T follicular helper cell (primary cell): ENCODE measurements at regions not wholly inside any gene's neighbourhood (a gene's known extent, or its start where the extent isn't known, plus 50 kb on each side); places are given as distances from the start of the nearest gene placed in this dataset.

ENCODE experiments used
- DNase-seq: peaks from one replicate; pipeline ENCODE4 v3.0.0-alpha.2; 2020; ENCODE audit warnings: low read depth

DNA sequence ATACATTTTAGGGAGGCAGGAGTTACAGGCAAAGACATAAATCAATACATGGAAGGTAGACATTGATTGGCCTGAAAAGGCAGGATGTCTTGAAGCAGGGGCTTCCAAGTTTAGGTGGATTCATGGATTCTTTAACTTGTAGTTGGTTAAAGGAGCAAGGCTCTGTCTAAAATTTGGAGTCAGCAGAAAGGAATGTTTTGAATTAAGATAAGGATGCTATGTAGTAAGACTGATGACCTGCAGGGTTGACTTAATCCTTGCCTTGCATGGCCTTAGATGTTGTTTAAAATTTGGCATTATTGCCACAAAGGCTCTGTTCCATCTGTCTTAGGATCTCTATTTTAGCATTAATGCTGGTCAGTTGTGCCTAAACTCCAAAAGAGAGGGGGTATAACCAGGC lies 171.3 kb downstream of the C5orf15 start:
- no peak for DNase-seq

GRCh38 chr5:133796186-133796585 lies 172.2 kb downstream of the C5orf15 start:
- no peak for DNase-seq

- no peak for DNase-seq
Measured at GRCh38 chr5:133794771-133795415, 173.5 kb downstream of the C5orf15 start.

GRCh38 chr5:133793756-133794465 lies 174.5 kb downstream of the C5orf15 start:
- DNase-seq, result no peak

DNA sequence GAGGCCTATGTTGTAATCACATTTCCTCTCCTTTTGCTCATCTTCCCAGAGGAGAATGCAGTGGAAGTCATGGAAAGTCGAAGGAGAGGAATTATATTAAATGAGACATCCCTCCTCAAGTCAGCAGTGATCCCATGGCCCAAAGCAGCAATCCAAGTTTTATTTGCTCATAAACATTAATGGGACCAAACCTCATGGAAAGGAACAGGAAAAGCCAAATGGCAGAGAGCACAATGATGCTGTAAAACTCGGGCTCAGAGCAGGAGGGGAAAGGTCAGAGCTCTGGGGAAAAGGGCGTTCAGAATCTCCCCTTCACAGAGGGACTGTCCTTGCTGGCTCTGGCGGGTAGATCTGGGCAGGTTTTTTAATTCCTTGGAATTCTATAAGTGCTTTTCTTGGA lies 175.8 kb downstream of the C5orf15 start:
- DNase-seq, result no peak

GRCh38 chr5:133792024-133792423 lies 176.4 kb downstream of the C5orf15 start:
- DNase-seq, result no peak

DNA sequence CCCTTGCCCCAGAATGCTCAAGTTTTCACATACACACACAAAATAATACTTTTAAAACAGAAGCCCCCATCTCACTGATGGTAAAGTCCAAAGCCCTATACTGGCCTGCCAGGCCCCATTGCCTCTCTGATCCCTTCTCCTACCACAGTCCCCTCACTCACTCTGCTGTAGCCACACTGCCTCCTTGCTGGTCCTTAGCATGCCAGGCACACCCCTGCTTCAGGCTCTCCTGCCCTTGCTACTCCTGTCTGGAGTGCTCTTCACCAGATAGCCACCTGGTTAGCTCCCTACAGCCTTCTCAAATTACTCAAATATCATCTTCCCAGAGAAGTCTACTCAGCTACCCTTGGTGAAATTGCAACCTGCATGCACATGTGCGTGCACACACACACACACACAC lies 177.5 kb downstream of the C5orf15 start:
- DNase-seq, result no peak

- DNase-seq, result no peak
Measured at GRCh38 chr5:133789428-133789827, 177.1 kb upstream of the FSTL4 start.

- no peak for DNase-seq
Measured at GRCh38 chr5:133788121-133788520, 175.8 kb upstream of the FSTL4 start.

- DNase-seq, result no peak
Measured at GRCh38 chr5:133786420-133786819, 174.1 kb upstream of the FSTL4 start.

DNA sequence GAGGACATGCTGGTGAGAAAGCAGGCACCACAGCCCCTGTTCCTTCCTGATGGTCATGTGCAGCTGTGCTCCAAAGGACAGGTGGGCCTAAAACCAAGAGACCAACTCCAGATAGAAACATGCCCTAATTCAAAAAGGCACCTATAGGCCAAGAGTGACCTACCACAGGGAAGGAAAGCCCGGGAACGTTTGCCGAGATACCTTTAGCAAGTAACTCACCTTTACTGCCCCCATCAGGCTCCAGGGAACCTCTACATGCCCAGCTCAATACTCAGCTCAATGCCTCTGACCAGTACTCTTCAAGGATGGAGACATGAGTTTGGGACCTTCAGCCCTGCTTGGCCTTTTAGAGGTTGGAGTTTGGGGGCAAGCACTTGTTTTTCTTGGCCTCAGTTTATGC lies 172.8 kb upstream of the FSTL4 start:
- DNase-seq, result no peak

GRCh38 chr5:133783481-133783880 lies 171.1 kb upstream of the FSTL4 start:
- DNase-seq, result no peak

GRCh38 chr5:133782736-133783135 lies 170.4 kb upstream of the FSTL4 start:
- DNase-seq, result no peak

GRCh38 chr5:133781436-133782225 lies 169.3 kb upstream of the FSTL4 start:
- no peak for DNase-seq

DNA sequence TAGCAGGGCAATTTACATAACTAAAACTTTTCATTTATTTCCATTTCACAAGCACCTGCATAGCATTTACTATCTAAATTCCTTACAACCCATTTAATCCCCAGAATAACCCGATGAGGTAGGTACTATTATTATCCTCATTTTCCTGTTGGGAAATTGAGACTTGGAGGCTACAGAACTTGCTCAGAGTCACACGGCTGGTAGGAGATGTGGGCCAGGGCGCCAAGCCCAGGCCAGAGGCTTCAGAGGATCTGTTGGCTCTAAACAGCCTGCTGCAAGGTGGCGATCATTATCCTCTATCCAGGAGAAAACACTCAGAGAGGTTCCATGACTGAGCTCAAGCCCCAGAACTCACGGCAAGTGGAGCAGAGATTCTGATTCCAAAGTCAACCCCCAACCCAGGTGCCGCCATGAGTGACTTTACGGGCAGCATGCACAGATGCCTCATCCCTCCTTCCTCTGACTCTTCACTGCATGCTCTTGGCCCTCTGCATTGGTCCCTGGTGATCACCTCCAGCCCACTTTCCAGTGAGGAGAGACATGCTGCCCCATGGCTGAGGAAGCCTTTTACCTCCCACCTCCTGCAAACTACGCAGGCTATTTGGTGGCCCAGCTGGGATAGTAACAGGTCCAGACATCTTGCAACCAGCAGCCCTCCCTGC lies 168.4 kb upstream of the FSTL4 start:
- no peak for DNase-seq

DNA sequence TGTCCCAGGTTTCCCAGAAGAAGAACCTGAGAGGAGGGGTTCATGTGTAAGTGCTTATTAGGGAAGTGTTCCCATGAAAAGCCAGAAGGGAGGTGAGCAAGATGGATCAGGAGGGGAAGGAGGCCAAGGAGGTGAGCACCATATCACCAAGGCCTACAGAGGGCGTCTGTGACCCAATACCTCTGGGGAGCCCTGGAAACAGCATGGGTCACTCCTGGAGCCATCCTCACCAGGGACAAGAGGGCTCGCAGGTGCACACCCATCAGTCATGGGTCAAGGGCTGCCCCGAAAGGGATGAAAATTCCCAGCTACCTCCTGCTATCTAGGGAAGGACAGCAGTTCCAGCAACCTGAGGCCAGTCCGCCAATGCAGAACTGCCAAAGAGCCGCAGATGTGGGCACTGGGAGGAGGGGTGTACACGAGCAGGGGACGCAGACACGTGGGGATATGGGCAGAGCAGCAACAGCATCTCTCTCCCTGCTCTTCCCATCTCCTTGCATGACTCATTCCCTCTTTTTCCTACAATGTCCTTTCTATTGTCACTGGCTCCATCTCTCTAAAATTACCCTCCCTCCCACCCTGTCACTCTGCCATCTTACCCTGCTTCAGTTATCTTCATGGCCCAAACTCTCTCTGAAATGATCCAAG lies 167.6 kb upstream of the FSTL4 start:
- DNase-seq, result no peak

DNA sequence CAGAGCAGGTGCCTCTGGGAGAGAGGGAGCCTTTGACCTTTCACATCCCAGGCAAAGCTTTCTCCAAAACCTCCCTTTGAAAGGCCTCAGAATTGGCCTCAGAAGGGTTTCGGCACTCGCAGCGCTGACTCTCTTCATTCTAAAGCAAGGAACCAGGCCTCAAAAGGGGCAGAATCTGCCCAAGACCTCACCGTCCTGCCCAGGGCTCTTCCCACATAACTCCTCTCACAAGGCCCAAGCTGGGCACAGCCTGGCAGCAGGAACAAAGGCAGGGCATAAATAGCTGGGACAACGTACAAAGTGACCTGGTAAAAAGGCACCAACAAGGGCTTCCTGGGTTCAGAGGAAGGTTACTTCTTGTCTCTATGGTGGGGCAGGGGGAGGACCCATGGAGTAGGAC lies 166.3 kb upstream of the FSTL4 start:
- DNase-seq, result no peak

DNA sequence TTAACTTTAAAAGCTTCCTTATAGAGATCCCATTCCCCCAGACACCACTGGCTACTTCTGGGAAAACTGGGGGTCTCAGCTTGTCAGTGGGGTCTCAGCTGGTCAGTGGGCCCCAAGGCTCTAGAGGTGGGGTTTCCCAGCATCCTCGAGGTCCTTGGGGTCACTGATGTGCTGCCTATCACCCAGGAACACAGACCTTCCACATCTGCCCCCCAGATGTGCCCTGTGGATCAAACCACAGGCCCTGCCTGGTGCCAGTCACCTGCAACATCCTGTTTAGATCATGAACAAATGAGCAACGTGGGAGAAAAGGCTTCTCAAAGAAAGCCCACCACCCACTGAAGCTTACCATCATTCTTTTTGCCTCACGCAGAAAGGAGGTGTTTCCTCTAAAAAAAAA lies 165.6 kb upstream of the FSTL4 start:
- DNase-seq, result no peak

DNA sequence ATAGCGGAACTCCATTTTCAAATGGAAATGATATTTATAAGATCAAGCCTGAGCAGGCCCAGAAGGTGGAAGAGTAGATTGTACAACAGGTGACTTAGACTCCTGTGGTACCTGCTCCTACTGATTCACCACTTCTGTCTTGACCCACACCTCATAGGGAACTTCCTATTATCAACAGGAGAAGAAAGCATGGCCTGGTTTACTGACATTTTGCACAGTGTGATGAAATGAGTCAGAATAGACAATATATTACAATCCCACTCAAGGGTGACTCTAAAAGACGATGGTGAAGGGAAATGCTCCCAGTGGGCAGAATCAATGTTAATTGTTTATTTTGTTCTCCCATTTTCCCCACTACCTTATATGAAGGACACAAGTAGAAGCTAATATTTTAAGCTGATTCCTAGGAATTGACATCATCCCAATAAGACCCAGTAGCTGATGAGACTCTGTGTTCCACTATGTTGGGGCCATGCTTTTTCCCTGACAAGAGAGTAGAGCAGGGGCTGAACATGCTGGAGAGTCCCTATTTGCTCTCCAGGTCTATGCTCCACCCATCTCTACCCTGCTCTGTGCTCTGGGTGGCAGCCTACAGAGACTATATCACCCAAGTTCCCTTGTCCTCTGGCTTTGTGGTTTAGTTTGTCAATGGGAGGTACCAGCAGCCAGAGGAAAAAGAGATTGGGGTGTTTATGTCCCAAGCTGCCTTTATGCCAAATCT lies 163.4 kb upstream of the FSTL4 start:
- DNase-seq, result no peak

- DNase-seq, result no peak
Measured at GRCh38 chr5:133773247-133774202, 161.2 kb upstream of the FSTL4 start.
